Cortex of kidney (tissue), 1 donor: ENCODE measurements at regions not wholly inside any gene's neighbourhood (a gene's known extent, or its start where the extent isn't known, plus 50 kb on each side); places are given as distances from the start of the nearest gene placed in this dataset.

Experiments used
- DNase-seq: peaks from one replicate; lab custom pipeline; 2025; lab: John Stamatoyannopoulos, UW

GRCh38 chr2:42918041-42918440, 125.7 kb upstream of the HAAO start:
- DNase-seq, result no peak

GRCh38 chr2:42917425-42917927, 125.1 kb upstream of the HAAO start:
- no peak for DNase-seq

- no peak for DNase-seq
Measured at GRCh38 chr2:42916324-42916723, 123.9 kb upstream of the HAAO start.

GRCh38 chr2:42914860-42915259, 122.5 kb upstream of the HAAO start:
- DNase-seq, result no peak

- no peak for DNase-seq
Measured at GRCh38 chr2:42914314-42914713, 121.9 kb upstream of the HAAO start.

GRCh38 chr2:42913280-42913878, 121.0 kb upstream of the HAAO start:
- DNase-seq, result no peak

- no peak for DNase-seq
Measured at GRCh38 chr2:42910645-42911405, 118.4 kb upstream of the HAAO start.

GRCh38 chr2:42909966-42910365, 117.6 kb upstream of the HAAO start:
- no peak for DNase-seq

- DNase-seq, result no peak
Measured at GRCh38 chr2:42908518-42909200, 116.3 kb upstream of the HAAO start.

- DNase-seq, result no peak
Measured at GRCh38 chr2:42907835-42908234, 115.5 kb upstream of the HAAO start.

GRCh38 chr2:42906557-42907411, 114.4 kb upstream of the HAAO start:
- no peak for DNase-seq

- no peak for DNase-seq
Measured at GRCh38 chr2:42906111-42906556, 113.8 kb upstream of the HAAO start.

GRCh38 chr2:42905341-42906110, 113.1 kb upstream of the HAAO start:
- DNase-seq, result no peak

GRCh38 chr2:42904576-42904876, 112.1 kb upstream of the HAAO start:
- no peak for DNase-seq

- no peak for DNase-seq
Measured at GRCh38 chr2:42903821-42904575, 111.6 kb upstream of the HAAO start.

GRCh38 chr2:42902939-42903709, 110.7 kb upstream of the HAAO start:
- no peak for DNase-seq

- no peak for DNase-seq
Measured at GRCh38 chr2:42901076-42901640, 108.8 kb upstream of the HAAO start.

- DNase-seq, result no peak
Measured at GRCh38 chr2:42900289-42900891, 108.0 kb upstream of the HAAO start.

GRCh38 chr2:42897358-42897757, 105.0 kb upstream of the HAAO start:
- no peak for DNase-seq
